AG04450 (cell line): ENCODE measurements at regions not wholly inside any gene's neighbourhood (a gene's known extent, or its start where the extent isn't known, plus 50 kb on each side); places are given as distances from the start of the nearest gene placed in this dataset.
"Not testable (repeated sequence)": the region's sequence is repeated elsewhere in the genome, so short reads cannot be mapped to it uniquely, and the experiment has no call there.

ENCODE experiments used
- CTCF ChIA-PET: fragments of 300-600, 350-600 bp; formaldehyde crosslinking; extraction: SDS; loops from one replicate; lab custom pipeline; 2022; ENCODE audit warnings: antibody characterized with exemption, inconsistent platforms; lab: Charles Lee
- POLR2A ChIA-PET: fragments of 350-600 bp; formaldehyde crosslinking; extraction: SDS; loops from one replicate; lab custom pipeline; 2021; ENCODE audit warnings: antibody characterized with exemption, inconsistent platforms; lab: Yijun Ruan, JAX
- DNase-seq: peaks from one replicate; pipeline ENCODE4 v3.0.0-alpha.2; 2011; ENCODE audit warnings: low read depth, low spot score
- H3K27ac ChIP-seq: one replicate; pipeline ENCODE4 v1.5.1; 2012; ENCODE audit warnings: low read depth, low read length, control low read depth
- H3K27me3 ChIP-seq: one replicate; pipeline ENCODE4 v1.6.0; 2012; ENCODE audit warnings: low read length; ENCODE audit not compliant: control insufficient read depth, insufficient read depth
- H3K4me3 ChIP-seq: 2 replicates; pipeline ENCODE4 v1.5.1; 2011; ENCODE audit warnings: mild to moderate bottlenecking, low read depth, low read length, control low read depth
- H3K9me3 ChIP-seq: 2 replicates; pipeline ENCODE4 v1.5.1; 2012; ENCODE audit warnings: low read length; ENCODE audit not compliant: control insufficient read depth, insufficient read depth
- CTCF ChIP-seq: IDR thresholded peaks from 2 replicates; pipeline ENCODE4 v1.5.1; 2011; ENCODE audit warnings: low read depth, low read length, control low read depth, inconsistent platforms

- no peak for DNase-seq
- ChIA-PET POLR2A (no interaction called here), CTCF (no interaction called here)
- no peak for TF ChIP-seq CTCF
- Histone ChIP-seq H3K9me3 (no peaks in the 10 kb centered on the region), H3K27ac (no peak overlapping the region), H3K4me3 (no peak overlapping the region), H3K27me3 (no peaks in the 10 kb centered on the region)
Observed at GRCh38 chr1:177686933-177687332, 282.9 kb downstream of the SEC16B start.

DNA sequence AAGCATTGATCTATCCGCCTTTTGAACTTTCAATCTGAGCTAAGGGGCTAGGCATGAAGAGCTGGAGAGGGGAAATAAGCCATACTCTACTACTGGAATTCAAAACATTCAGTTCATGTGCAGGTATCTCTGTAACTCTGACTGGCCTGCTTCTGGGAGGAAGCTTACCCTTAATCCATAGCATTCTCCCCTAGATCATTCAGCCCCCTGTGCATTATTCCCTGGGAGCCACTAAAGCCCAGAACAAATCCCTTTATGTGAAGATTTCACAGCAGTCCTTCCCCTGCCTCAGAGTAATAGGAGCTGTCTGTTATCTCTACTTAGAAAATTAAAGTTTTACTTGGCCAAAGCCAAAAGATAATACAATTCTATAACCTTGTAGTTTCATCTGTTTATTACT, 300.7 kb downstream of the SEC16B start:
- no peak for DNase-seq
- Histone ChIP-seq H3K27me3 (no peaks in the 10 kb centered on the region), H3K4me3 (no peak overlapping the region), H3K27ac (no peak overlapping the region), H3K9me3 (no peaks in the 10 kb centered on the region)
- CTCF ChIA-PET = no interaction called here
- no peak for TF ChIP-seq CTCF
- POLR2A ChIA-PET = no interaction called here

DNA sequence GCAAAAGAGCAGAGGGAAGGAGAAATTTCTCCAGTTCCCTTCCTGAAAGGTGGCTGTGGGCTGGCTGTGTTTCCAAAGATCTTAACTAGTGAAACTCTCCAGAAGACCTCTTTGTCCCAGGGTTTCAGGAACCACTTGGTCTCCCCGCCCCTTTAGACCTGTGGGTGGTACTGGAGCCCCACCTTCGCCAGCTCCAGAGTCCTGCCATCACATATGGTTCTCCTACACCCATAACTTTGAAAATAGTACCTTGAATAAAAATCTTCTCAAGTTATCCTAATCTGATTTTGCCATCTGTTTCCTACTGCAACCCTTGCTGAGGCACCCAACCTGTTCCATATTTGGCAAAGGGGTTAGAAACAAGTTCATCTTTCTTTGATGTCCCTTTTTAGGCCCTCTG, 303.9 kb downstream of the SEC16B start:
- DNase-seq = no peak
- Histone ChIP-seq H3K9me3 (no peaks in the 10 kb centered on the region), H3K27me3 (no peaks in the 10 kb centered on the region), H3K4me3 (no peak overlapping the region), H3K27ac (no peak overlapping the region)
- ChIA-PET CTCF (no interaction called here), POLR2A (no interaction called here)
- TF ChIP-seq CTCF = no peak

GRCh38 chr1:177664742-177665141, 305.1 kb downstream of the SEC16B start:
- POLR2A ChIA-PET, H3K27ac ChIP-seq, H3K4me3 ChIP-seq, H3K9me3 ChIP-seq, CTCF ChIA-PET, DNase-seq, H3K27me3 ChIP-seq: not testable (repeated sequence)

- Histone ChIP-seq H3K9me3 (no peaks in the 10 kb centered on the region), H3K27me3 (no peaks in the 10 kb centered on the region), H3K4me3 (no peak overlapping the region), H3K27ac (no peak overlapping the region)
- CTCF ChIA-PET = no interaction called here
- POLR2A ChIA-PET = no interaction called here
- TF ChIP-seq CTCF = no peak
- no peak for DNase-seq
Observed at GRCh38 chr1:177660188-177660587, 309.7 kb downstream of the SEC16B start.

- no peak overlapping the region for H3K4me3 ChIP-seq
- H3K9me3 ChIP-seq = no peaks in the 10 kb centered on the region
- no peak for DNase-seq
- CTCF ChIA-PET = interaction anchor here (1.5 kb wide), 1 partner anchor 761 kb away, joined by 3 read pairs; no protein-coding TSS in a partner anchor
- POLR2A ChIA-PET = no interaction called here
- no peak overlapping the region for H3K27ac ChIP-seq
- no peaks in the 10 kb centered on the region for H3K27me3 ChIP-seq
- no peak for TF ChIP-seq CTCF
Observed at GRCh38 chr1:177659281-177659680, 310.6 kb downstream of the SEC16B start.
